ENCODE measurements at regions not wholly inside any gene's neighbourhood (a gene's known extent, or its start where the extent isn't known, plus 50 kb on each side); places are given as distances from the start of the nearest gene placed in this dataset.

- no peaks in the 10 kb centered on the region for H3K79me2 ChIP-seq (ENCODE audit: control insufficient read depth, insufficient read depth, low read length)
- H3K4me1 ChIP-seq (ENCODE audit: control insufficient read depth, extremely low read depth, insufficient read depth, low read length), result no peaks in the 10 kb centered on the region
- DNase-seq (ENCODE audit: low read depth, low spot score), result no peak
- CTCF ChIA-PET, result no interaction called here
- BruUV-seq (replicated peaks), result no TSS peak
- dilution Hi-C loops (cut with MboI; ENCODE audit: extremely low pct_ligation_motif_present, low sequenced_read_pairs), result no loop called here
- H3K9me3 ChIP-seq (replicated peaks; ENCODE audit: control insufficient read depth, insufficient read depth, low read length), result peaks cover 7% of the 10 kb centered on the region
- no peaks in the 10 kb centered on the region for H3K36me3 ChIP-seq (ENCODE audit: control insufficient read depth in 2 of 2, extremely low read depth in 1 of 2, insufficient read depth in 2 of 2, low read length in 2 of 2)
- intact Hi-C loops (cut with micrococcal nuclease), result no loop called here
- H3K4me2 ChIP-seq (ENCODE audit: insufficient read depth, low read length), result no peak overlapping the region
- TF ChIP-seq FOS (IDR thresholded peaks at IDR 0.05; ENCODE audit: borderline replicate concordance, insufficient read depth, low read length) (no peak), MYC (IDR thresholded peaks at IDR 0.05; ENCODE audit: low read depth, low read length) (no peak), GATA2 (IDR thresholded peaks at IDR 0.05; ENCODE audit: insufficient read depth, insufficient read length, low read depth, low read length) (no peak), JUN (IDR thresholded peaks at IDR 0.05; ENCODE audit: borderline replicate concordance, insufficient read depth, insufficient read length, low read depth) (no peak), POLR2A (IDR thresholded peaks at IDR 0.05; ENCODE audit: low read depth, low read length) (no peak), POLR2AphosphoS5 (IDR thresholded peaks at IDR 0.05; ENCODE audit: insufficient read depth, low read depth, low read length) (no peak), MAX (IDR thresholded peaks at IDR 0.05; ENCODE audit: insufficient read depth, insufficient read length) (no peak), EZH2 (IDR thresholded peaks at IDR 0.05; ENCODE audit: borderline replicate concordance, low read depth, low read length, severe bottlenecking) (no peak)
- POLR2A ChIA-PET, result no interaction called here
- FAIRE-seq, result no peak
- H3K27me3 ChIP-seq (ENCODE audit: control insufficient read depth in 2 of 2, insufficient read depth in 2 of 2, low read length in 2 of 2), result no peaks in the 10 kb centered on the region
- H3K27ac ChIP-seq (ENCODE audit: insufficient read depth, low read depth, low read length), result no peak overlapping the region
- H3K9ac ChIP-seq (replicated peaks; ENCODE audit: extremely low read depth, insufficient read depth, low read length), result no peak overlapping the region
- no peak overlapping the region for H3K4me3 ChIP-seq (replicated peaks in 1 of 3; ENCODE audit: insufficient read depth in 1 of 3, low read depth in 1 of 3, low read length in 3 of 3)
- H3K9me1 ChIP-seq (replicated peaks; ENCODE audit: control insufficient read depth, extremely low read depth, insufficient read depth, low read length), result no peaks in the 10 kb centered on the region
- no peaks in the 10 kb centered on the region for H4K20me1 ChIP-seq (replicated peaks; ENCODE audit: control insufficient read depth, extremely low read depth, insufficient read depth, low read length)
- no peak overlapping the region for H2AFZ ChIP-seq (ENCODE audit: low read depth, low read length)
Observed at GRCh38 chr17:71252436-71252835, 868.4 kb upstream of the SOX9 start.

DNA sequence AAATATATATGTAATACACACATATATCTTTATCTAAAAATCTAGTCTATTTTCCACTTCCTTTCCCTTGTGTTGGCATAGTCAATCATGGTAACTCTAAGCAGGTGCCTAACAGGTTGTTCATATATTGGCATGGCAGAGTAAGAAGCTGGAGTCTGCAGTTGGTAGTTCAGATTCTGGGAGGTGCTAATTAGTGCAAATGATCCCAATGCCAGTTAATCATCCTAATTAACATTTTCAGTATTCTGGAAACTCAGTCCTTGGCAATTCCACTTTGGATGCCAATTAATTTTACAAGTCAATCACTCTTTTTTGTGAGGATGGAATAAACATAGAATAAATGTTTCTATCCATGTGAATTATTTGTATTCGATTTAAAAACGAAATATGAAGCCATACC lies 863.7 kb upstream of the SOX9 start:
- Histone ChIP-seq H3K9ac (replicated peaks; ENCODE audit: extremely low read depth, insufficient read depth, low read length) (no peak overlapping the region), H2AFZ (ENCODE audit: low read depth, low read length) (no peak overlapping the region), H3K4me1 (ENCODE audit: control insufficient read depth, extremely low read depth, insufficient read depth, low read length) (no peaks in the 10 kb centered on the region), H3K27ac (ENCODE audit: insufficient read depth, low read depth, low read length) (no peak overlapping the region), H4K20me1 (replicated peaks; ENCODE audit: control insufficient read depth, extremely low read depth, insufficient read depth, low read length) (no peaks in the 10 kb centered on the region), H3K4me3 (replicated peaks in 1 of 3; ENCODE audit: insufficient read depth in 1 of 3, low read depth in 1 of 3, low read length in 3 of 3) (no peak overlapping the region), H3K79me2 (ENCODE audit: control insufficient read depth, insufficient read depth, low read length) (no peaks in the 10 kb centered on the region), H3K9me3 (replicated peaks; ENCODE audit: control insufficient read depth, insufficient read depth, low read length) (peaks cover 7% of the 10 kb centered on the region), H3K27me3 (ENCODE audit: control insufficient read depth in 2 of 2, insufficient read depth in 2 of 2, low read length in 2 of 2) (no peaks in the 10 kb centered on the region), H3K36me3 (ENCODE audit: control insufficient read depth in 2 of 2, extremely low read depth in 1 of 2, insufficient read depth in 2 of 2, low read length in 2 of 2) (no peaks in the 10 kb centered on the region), H3K9me1 (replicated peaks; ENCODE audit: control insufficient read depth, extremely low read depth, insufficient read depth, low read length) (no peaks in the 10 kb centered on the region), H3K4me2 (ENCODE audit: insufficient read depth, low read length) (no peak overlapping the region)
- ChIA-PET POLR2A (no interaction called here), CTCF (no interaction called here)
- no TSS peak for BruUV-seq (replicated peaks)
- TF ChIP-seq EZH2 (IDR thresholded peaks at IDR 0.05; ENCODE audit: borderline replicate concordance, low read depth, low read length, severe bottlenecking) (no peak), POLR2A (IDR thresholded peaks at IDR 0.05; ENCODE audit: low read depth, low read length) (no peak), POLR2AphosphoS5 (IDR thresholded peaks at IDR 0.05; ENCODE audit: insufficient read depth, low read depth, low read length) (no peak), GATA2 (IDR thresholded peaks at IDR 0.05; ENCODE audit: insufficient read depth, insufficient read length, low read depth, low read length) (no peak), MYC (IDR thresholded peaks at IDR 0.05; ENCODE audit: low read depth, low read length) (no peak), FOS (IDR thresholded peaks at IDR 0.05; ENCODE audit: borderline replicate concordance, insufficient read depth, low read length) (no peak), JUN (IDR thresholded peaks at IDR 0.05; ENCODE audit: borderline replicate concordance, insufficient read depth, insufficient read length, low read depth) (no peak), MAX (IDR thresholded peaks at IDR 0.05; ENCODE audit: insufficient read depth, insufficient read length) (no peak), CTCF (IDR thresholded peaks at IDR 0.05; ENCODE audit: extremely low read depth in 1 of 2, insufficient read depth in 1 of 2, low read depth in 1 of 2, low read length in 2 of 2) (no peak)
- dilution Hi-C loops (cut with MboI; ENCODE audit: extremely low pct_ligation_motif_present, low sequenced_read_pairs), result no loop called here
- DNase-seq (ENCODE audit: low read depth, low spot score), result no peak
- intact Hi-C loops (cut with micrococcal nuclease), result no loop called here
- FAIRE-seq, result no peak

Measured in endothelial cell of umbilical vein (primary cell).